ENCODE measurements at regions not wholly inside any gene's neighbourhood (a gene's known extent, or its start where the extent isn't known, plus 50 kb on each side); places are given as distances from the start of the nearest gene placed in this dataset.

GRCh38 chr1:21350202-21350885, 60.1 kb upstream of the ECE1 start:
- intact Hi-C loops (cut with DNase I), result no loop called here
- DNase-seq, result no peak

DNA sequence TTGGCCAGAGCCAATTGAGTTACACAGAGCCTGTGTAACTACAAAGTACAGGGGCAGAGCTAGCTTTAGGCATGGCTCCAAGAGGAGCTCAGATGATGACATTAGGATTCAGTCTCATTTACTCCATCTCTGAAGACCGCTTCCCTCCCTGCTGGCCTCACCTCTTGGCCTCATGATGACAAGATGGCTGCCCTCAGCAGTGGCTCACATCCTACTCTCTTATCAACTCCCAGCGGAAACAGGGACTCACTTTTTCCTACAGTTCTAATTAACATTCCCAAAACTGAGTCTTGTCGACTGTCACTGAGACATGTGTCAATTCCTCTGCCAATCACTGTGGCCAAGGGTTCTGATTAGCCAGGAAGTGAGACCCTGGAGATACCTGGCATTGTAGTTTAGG, 59.4 kb upstream of the ECE1 start:
- intact Hi-C loops (cut with DNase I), result loop anchor here (10.0 kb wide), 1 partner anchor 305 kb away; no protein-coding TSS in a partner anchor
- DNase-seq, result no peak

- intact Hi-C loops (cut with DNase I), result loop anchor here (10.0 kb wide), 1 partner anchor 308 kb away; no protein-coding TSS in a partner anchor
- no peak for DNase-seq
Measured at GRCh38 chr1:21347072-21347581, 56.9 kb upstream of the ECE1 start.

DNA sequence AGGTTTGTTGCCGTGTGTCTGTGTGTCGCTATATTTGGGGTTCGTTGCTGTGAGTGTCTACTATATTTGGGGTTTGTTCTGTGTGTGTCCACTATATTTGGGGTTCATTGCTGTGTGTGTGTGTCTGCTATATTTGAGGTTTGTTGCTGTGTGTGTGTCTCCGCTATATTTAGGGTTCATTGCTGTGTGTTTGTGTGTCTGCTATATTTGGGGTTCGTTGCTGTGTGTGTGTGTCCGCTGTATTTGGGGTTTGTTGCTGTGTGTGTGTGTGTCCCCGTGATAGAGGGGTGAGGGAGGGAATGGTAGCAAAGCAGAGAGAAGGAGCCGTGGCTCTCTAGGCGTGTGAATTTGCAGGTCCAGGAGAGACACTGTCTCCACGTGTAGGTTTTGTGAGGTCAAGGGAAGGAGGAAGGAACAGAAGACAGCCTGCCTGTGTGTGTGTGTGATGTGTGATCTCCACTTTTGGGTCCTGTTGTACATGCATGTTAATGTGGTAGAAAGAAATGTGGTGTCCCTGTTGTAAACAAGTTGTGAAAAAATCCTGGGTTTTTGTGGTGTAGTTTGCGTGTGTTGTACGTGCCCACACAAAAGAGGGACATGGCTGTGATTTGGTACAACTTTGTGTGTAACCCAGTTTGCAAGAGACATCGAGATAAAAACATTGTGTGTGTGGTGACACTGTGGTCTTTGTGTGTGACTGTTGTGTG, 56.3 kb upstream of the ECE1 start:
- intact Hi-C loops (cut with DNase I), result loop anchor here (10.0 kb wide), 1 partner anchor 308 kb away; no protein-coding TSS in a partner anchor
- DNase-seq, result no peak

DNA sequence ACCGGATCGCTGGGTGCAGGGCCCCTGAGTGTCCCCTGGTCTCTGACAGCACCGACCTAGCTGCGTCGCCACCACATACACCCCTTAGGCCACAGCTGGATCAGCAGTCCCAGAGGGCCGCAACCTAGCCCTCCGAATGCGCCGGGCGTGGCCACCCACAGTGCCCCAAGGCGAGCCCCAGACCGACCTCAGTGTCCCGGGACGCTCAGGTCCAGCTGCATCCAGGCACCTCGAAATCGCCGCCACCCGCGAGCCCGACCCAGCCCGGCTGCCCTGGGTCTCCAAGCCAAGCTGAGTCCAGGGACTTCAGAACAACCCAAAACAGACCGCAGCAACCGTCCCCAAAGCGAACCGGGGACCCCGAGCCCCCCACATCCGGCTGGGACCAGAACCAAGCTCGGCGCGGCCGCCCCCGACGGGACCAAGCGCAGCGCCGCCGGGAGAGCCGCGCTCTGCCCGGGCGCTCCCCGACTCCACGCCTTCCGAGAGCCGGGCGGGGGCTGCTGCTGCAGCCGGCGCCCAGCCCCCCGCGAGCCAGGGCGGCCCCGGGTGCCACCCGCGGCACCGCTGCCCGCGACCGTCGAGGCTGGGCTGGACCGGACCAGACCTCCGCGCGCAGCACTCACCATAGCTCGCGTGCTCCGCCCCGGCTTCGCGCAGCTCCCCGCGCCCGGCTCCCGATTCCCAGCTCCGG, 54.6 kb upstream of the ECE1 start:
- peak in 5 of 42 donors; percentile 24 to 48 (median 41) for DNase-seq
- intact Hi-C loops (cut with DNase I), result loop anchor here (10.0 kb wide), 1 partner anchor 310 kb away; no protein-coding TSS in a partner anchor

- intact Hi-C loops (cut with DNase I), result loop anchor here (10.0 kb wide), 1 partner anchor 311 kb away; no protein-coding TSS in a partner anchor
- DNase-seq, result peak in 7 of 42 donors; percentile 35 to 77 (median 48)
Measured at GRCh38 chr1:21344098-21344749, 54.0 kb upstream of the ECE1 start.

- intact Hi-C loops (cut with DNase I), result loop anchor here (10.0 kb wide), 1 partner anchor 312 kb away; no protein-coding TSS in a partner anchor
Measured at GRCh38 chr1:21342961-21343838, 52.9 kb upstream of the ECE1 start.

DNA sequence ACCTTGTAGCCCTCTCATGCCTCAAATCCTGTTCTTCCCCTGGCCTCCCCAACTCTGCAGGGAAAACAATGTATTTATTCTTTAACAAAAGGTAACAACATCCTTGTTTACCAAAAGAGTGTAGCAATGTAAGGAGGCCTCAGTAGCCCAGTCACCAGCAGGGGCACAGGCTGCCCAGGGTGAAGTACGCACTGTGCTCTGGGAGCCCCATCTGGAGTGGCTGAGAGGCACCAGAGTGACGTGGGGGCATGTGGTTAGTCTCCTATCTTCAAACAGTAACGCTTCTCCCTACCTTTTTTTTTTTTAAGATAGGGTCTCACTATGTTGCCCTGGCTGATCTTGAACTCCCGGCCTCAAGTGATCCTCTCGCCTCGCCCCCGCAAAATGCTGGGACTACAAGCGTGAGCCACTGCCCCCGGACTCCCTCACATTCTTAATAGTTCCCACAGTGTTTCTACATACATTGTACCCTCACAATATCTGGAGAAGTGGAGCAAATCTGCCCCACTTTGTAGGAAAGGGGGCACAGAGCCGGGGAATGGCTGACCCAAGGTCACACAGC, 51.3 kb upstream of the ECE1 start:
- DNase-seq, result no peak
- intact Hi-C loops (cut with DNase I), result loop anchor here (10.0 kb wide), 1 partner anchor 313 kb away; no protein-coding TSS in a partner anchor

More at GRCh38 chr1:21342961-21343838, 52.9 kb upstream of the ECE1 start:
- no peak for DNase-seq

DNA sequence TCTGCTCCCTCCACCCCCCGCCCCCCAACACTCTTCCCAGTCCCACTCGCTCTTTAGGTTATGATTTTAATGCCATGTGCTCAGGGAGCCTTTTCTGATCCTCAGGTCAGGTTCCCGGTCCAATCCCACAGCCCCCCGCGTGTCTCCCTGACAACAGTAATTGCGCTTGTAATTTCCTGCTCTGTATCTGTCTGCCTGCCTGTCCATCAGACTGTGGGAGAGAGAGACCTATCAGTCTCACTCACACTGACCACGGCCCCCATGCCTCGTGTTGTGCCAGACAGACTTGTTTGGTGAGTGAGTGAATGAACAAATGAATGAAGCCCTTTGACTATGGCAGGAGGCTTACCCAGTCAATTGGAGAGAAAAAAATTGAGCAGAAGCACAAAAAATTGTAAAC, 50.8 kb upstream of the ECE1 start:
- intact Hi-C loops (cut with DNase I), result loop anchor here (10.0 kb wide), 1 partner anchor 314 kb away; no protein-coding TSS in a partner anchor

DNA sequence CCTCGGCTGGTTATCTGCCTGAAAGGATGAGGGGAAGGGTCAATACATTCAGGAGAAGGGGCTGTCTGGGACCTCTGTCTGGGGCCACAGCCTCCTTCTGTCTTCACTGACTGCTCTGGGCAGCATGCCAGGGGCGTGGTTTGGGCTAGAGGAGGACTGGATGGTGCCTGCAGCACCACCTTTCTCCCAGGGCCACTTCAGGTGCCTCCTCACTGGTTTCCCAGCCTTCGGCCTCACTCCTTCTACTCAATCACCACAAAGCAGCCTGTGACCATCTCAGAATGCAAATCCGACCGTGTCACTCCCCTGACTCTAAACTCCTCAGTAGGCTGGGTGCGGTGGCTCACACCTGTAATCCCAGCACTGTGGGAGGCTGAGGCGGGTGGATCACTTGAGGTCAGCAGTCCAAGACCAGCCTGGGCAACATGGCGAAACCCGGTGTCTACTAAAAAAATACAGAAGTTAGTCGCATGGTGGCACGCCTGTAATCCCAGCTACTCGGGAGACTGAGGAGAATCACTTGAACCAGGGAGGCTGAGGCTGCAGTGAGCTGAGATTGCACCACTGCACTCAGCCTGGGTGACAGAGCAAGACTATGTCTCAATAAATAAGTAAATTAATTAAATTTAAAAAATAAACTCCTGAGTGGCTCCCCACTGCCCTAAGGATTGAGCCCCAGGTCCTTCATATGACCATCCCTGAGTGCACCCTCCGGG, 50.1 kb upstream of the ECE1 start:
- intact Hi-C loops (cut with DNase I), result loop anchor here (10.0 kb wide), 1 partner anchor 314 kb away; no protein-coding TSS in a partner anchor
- no peak for DNase-seq

More for the DNA sequence above, 50.8 kb upstream of the ECE1 start:
- no peak for DNase-seq

Measured in head of caudate nucleus (tissue), 42 donors.